Pons (tissue), 1 donor: ENCODE measurements at regions not wholly inside any gene's neighbourhood (a gene's known extent, or its start where the extent isn't known, plus 50 kb on each side); places are given as distances from the start of the nearest gene placed in this dataset.
A peak's percentile ranks its signal among the peaks of the same experiment; 100 is the strongest.

Experiments
- DNase-seq: peaks from one replicate; pipeline ENCODE4 v3.0.0-alpha.2; 2016; ENCODE audit warnings: low spot score

- no peak for DNase-seq
Observed at GRCh38 chr1:34408011-34408410, 231.3 kb downstream of the C1orf94 start.

DNA sequence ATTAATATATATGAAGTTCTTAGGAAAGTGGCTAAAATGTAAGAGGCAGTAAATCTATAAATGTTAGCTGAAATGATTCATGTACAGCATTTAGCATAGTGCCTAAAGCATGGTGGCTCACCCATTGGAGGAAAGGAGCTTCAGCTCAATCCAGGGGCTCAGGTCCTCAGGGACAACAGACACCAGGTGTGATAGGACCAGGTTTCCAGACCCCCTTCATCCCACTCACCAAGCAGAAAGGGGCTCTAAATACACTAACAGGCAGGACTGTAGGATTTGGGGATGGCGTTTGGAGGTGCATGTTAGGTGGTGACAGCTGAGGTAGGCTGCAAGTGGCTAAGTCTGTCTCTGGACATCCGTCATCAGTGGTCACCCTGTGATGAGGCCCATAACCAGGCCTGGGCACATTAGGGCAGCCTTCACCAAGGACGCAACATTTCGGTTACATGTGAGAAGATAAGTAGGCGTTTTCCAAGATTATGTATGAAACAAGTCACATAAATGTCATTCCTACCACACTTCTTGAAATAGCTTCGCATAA lies 233.1 kb downstream of the C1orf94 start:
- no peak for DNase-seq

DNA sequence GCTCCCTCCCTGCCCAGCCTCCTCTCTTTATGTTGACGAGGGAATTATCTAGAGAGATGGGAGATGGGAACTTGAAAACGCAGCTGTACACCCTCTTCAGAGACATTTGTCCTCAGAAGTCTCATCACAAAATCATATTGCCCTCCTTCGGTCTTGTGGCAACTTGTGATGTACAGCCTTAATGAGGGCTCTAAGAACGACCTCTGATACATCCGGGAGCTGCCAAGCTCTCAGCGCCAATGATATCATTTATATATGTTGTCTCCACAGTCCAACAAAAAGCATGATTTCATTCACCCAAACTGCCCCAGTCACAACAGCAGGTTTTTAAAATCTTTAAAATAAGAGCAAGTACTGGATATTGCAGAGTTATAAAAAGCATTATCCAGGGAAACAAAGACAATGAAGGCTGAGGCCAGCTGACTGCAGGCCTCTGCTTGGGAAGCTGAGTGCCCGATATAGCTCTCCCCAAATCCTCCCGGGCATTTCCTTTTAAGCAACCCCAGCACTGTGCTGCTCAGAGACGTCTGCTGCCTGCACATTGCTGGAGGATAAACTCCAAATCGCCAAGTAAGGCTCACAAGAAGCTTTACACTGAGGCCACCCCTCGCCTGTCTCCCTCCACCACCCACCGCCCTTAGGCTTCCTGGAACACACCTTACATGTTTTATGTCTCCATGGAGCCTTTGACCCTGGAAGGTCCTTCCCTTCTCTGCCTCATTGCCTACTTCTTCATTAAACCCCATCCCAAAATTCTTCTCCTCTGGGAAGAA lies 236.1 kb downstream of the C1orf94 start:
- no peak for DNase-seq

DNA sequence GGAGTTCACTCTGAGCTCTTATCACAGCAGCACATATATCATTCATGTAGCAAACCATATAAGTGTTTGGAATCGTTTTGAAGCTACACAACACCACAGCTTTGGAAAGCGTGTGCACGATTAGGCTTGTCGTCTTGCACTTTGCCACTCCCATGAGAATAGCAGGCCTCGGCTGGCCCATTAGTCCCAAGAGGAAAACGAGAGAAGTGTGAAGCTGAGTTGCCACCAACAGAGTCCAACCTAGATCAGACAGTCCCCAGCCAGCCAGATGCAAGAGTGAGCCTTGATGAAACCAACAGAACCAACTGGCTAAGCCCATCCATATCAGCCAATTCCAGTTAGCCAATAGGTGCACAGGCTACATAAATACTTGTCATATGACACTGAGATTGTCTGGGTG lies 238.4 kb downstream of the C1orf94 start:
- DNase-seq: no peak

DNA sequence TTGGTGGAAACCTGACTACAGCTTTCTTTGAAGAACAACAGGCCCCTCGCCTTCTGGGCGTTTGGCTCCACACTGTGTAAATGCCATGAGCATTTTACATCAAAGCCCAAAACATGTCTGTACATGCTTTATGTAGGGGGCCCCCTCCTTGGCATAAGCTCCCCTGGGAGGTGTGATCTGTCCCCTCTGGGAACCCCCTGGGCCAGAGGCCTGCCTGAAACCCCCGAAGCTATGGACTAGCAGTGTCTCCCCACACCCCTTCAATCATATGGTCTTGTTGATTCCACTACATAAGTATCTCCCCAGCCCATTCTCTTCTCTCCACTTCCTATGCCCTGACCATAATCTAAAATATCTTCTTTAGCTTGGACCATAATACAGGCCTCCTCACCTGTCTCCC lies 241.5 kb downstream of the C1orf94 start:
- DNase-seq: no peak

DNA sequence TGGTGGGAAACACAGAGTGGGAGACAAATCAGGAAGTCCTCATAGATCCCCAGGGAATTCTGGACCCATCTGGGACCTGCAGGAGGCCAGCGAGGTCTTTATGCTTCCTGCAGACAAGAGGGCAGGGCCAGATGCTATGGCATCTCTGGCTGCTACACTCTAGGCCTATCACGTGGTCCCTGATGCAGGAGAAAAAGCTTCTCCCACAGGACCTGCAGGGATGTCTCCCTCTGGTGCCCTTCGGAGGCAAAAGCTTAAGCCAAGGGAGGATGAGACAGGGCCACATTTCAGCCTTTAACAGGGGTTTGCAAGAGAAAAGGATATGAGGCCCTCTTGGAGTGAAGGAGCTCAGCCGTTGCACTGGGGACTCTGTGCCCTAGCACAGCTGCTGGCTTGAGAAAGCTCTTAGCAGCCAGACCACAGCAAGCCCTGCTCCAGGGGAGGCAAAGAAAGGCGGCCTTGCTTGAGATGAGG lies 243.0 kb downstream of the C1orf94 start:
- no peak for DNase-seq

DNA sequence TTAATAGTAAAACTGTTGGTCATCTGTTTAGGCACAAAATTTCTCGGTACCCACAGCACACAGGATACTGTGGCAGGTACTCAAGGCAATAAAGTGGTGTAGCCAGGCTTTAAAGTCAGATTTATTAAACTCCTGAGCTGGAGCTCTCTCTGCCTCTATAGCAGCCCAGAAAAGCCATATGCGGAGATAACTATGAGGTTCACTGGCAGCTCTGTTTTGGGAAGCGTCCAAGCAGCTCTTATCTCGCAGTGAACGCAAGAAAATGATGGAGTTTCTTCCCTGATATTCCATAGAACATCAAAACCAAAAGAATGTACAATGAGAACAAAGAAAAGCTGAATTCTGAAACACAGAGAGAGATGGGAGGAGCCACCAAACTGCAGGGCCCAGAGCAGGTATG lies 248.3 kb downstream of the C1orf94 start:
- no peak for DNase-seq

- no peak for DNase-seq
Observed at GRCh38 chr1:34425785-34426184, 249.1 kb downstream of the C1orf94 start.

- no peak for DNase-seq
Observed at GRCh38 chr1:34426325-34426896, 249.7 kb downstream of the C1orf94 start.

GRCh38 chr1:34427170-34427569 lies 250.5 kb downstream of the C1orf94 start:
- DNase-seq: no peak

DNA sequence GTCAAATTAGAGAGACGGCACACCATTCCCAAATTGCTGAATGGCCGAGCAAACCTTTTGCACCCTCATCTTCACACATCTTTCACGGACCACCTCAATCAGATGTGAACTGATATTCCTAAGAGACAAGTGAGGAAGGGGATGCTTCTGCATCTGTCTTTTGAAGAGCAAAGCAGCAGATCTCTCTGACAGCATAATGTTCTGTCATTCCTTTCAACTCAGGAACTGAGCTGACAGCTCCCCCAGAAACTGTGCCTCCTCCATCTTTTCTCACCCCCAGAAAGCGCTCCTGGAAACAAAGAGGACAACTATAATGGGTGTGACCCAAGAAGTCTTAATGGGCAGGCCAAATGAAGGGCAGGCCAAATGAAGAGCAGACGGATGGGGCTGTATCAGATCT lies 256.4 kb downstream of the C1orf94 start:
- no peak for DNase-seq

DNA sequence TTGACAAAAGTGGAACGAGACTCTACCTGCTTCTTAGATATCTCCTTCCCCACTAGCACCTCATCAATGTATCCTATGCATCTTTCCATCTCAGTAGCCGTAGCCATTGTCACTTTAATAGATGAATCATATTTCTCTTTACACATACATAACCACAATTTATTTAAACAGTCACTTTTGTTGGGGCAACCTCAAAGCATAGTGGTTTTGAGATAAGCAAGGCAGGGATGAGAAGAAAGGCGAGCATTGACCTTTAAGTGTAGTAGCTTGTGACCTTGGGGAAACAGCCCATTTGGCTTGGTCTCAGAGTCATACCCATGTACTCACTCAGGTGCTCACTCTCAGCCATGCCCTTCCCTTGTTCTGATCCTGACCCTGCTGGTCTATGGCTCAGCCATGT lies 260.1 kb downstream of the C1orf94 start:
- DNase-seq: no peak

GRCh38 chr1:34441259-34442069 lies 264.8 kb downstream of the C1orf94 start:
- DNase-seq: no peak

- DNase-seq: no peak
Observed at GRCh38 chr1:34444516-34444915, 267.8 kb downstream of the C1orf94 start.

- no peak for DNase-seq
Observed at GRCh38 chr1:34450325-34450724, 273.6 kb downstream of the C1orf94 start.

GRCh38 chr1:34452451-34452850 lies 275.7 kb downstream of the C1orf94 start:
- no peak for DNase-seq

GRCh38 chr1:34455121-34455520 lies 278.4 kb downstream of the C1orf94 start:
- no peak for DNase-seq

- peak; percentile 29 for DNase-seq
Observed at GRCh38 chr1:34460193-34460592, 283.5 kb downstream of the C1orf94 start.

GRCh38 chr1:34470401-34470800 lies 284.4 kb upstream of the GJB5 start:
- no peak for DNase-seq

- DNase-seq: no peak
Observed at GRCh38 chr1:34474566-34474965, 280.3 kb upstream of the GJB5 start.

- DNase-seq: no peak
Observed at GRCh38 chr1:34476371-34476770, 278.5 kb upstream of the GJB5 start.

DNA sequence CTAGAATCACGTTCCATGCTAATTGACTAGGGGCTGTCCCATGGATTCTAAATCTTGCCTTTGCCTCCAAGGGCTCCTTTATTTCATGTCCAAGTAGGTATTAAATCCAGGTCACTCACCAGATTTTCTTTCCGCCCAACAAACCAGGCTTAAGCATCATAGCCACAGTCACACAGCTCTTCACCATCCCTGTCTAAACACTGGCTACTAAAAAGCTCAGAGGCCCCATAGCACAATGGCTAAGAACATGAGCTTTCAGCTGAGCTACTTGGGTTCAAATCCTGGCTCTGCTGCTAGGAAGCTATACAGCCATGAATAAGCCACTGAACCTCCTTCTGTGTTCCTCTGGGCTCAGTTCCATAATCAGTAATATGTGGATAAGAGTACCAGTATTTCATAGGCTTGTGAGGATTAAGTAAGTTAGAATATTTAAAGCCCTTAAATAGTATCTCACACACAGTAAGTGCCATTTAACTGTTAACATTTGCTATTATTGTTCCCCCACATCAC lies 277.2 kb upstream of the GJB5 start:
- DNase-seq: no peak
